ENCODE measurements at regions not wholly inside any gene's neighbourhood (a gene's known extent, or its start where the extent isn't known, plus 50 kb on each side); places are given as distances from the start of the nearest gene placed in this dataset.

GRCh38 chr6:74334722-74335121, 638.7 kb downstream of the CD109 start:
- Mint-ChIP-seq H3K36me3 (no peaks in the 10 kb centered on the region), H3K9me3 (peaks cover 7% of the 10 kb centered on the region), H3K27me3 (no peaks in the 10 kb centered on the region), H3K4me3 (no peak overlapping the region), H3K4me1 (ENCODE audit: low read depth) (no peaks in the 10 kb centered on the region), H3K27ac (no peak overlapping the region)
- ChIA-PET POLR2A (no interaction called here), CTCF (no interaction called here)
- DNase-seq, result no peak
- intact Hi-C loops (cut with micrococcal nuclease), result no loop called here

- CTCF ChIA-PET, result no interaction called here
- POLR2A ChIA-PET, result no interaction called here
- Mint-ChIP-seq H3K36me3 (no peaks in the 10 kb centered on the region), H3K27me3 (no peaks in the 10 kb centered on the region), H3K9me3 (no peaks in the 10 kb centered on the region), H3K27ac (no peak overlapping the region), H3K4me1 (ENCODE audit: low read depth) (no peaks in the 10 kb centered on the region), H3K4me3 (no peak overlapping the region)
- intact Hi-C loops (cut with micrococcal nuclease), result no loop called here
- DNase-seq, result no peak
Observed at GRCh38 chr6:74333406-74333805, 637.4 kb downstream of the CD109 start.

DNA sequence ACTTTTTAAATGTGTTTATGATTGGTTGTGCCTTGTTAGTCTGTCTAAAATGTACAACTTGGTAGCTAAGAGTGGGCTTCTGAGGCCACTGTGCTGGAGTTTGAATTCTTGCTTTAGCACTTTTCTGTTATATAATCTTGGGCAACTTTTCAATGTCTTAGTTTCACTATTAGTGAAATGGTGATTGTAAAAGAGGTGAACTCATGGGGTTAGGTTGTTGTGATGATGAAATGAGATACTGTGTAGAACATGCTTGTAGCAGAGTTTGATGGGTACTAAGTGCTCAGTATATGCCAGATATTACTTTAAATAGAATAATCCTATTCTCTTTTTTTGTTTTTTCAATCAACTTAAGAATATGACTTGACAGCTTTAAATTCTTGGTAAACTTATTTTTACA, 624.7 kb downstream of the CD109 start:
- DNase-seq, result no peak
- peaks cover 8% of the 10 kb centered on the region for H3K9me3 Mint-ChIP-seq
- H3K36me3 Mint-ChIP-seq, result no peaks in the 10 kb centered on the region
- no peaks in the 10 kb centered on the region for H3K4me1 Mint-ChIP-seq (ENCODE audit: low read depth)
- H3K27ac Mint-ChIP-seq, result no peak overlapping the region
- no peaks in the 10 kb centered on the region for H3K27me3 Mint-ChIP-seq
- intact Hi-C loops (cut with micrococcal nuclease), result no loop called here
- ChIA-PET CTCF (no interaction called here), POLR2A (no interaction called here)
- H3K4me3 Mint-ChIP-seq, result no peak overlapping the region

GRCh38 chr6:74320074-74320473, 624.1 kb downstream of the CD109 start:
- Mint-ChIP-seq H3K4me1 (ENCODE audit: low read depth) (no peaks in the 10 kb centered on the region), H3K9me3 (peaks cover 8% of the 10 kb centered on the region), H3K4me3 (no peak overlapping the region), H3K27me3 (no peaks in the 10 kb centered on the region), H3K36me3 (no peaks in the 10 kb centered on the region), H3K27ac (no peak overlapping the region)
- DNase-seq, result no peak
- ChIA-PET CTCF (no interaction called here), POLR2A (no interaction called here)
- intact Hi-C loops (cut with micrococcal nuclease), result no loop called here

GRCh38 chr6:74319292-74319691, 623.3 kb downstream of the CD109 start:
- no peak for DNase-seq
- Mint-ChIP-seq H3K27ac (no peak overlapping the region), H3K27me3 (no peaks in the 10 kb centered on the region), H3K4me3 (no peak overlapping the region), H3K36me3 (no peaks in the 10 kb centered on the region), H3K4me1 (ENCODE audit: low read depth) (no peaks in the 10 kb centered on the region), H3K9me3 (peaks cover 8% of the 10 kb centered on the region)
- ChIA-PET CTCF (no interaction called here), POLR2A (no interaction called here)
- intact Hi-C loops (cut with micrococcal nuclease), result no loop called here

GRCh38 chr6:74318738-74319137, 622.7 kb downstream of the CD109 start:
- Mint-ChIP-seq H3K4me1 (ENCODE audit: low read depth) (no peaks in the 10 kb centered on the region), H3K27me3 (no peaks in the 10 kb centered on the region), H3K4me3 (no peak overlapping the region), H3K9me3 (peaks cover 8% of the 10 kb centered on the region), H3K36me3 (no peaks in the 10 kb centered on the region), H3K27ac (no peak overlapping the region)
- intact Hi-C loops (cut with micrococcal nuclease), result no loop called here
- CTCF ChIA-PET, result no interaction called here
- DNase-seq, result no peak
- POLR2A ChIA-PET, result no interaction called here

DNA sequence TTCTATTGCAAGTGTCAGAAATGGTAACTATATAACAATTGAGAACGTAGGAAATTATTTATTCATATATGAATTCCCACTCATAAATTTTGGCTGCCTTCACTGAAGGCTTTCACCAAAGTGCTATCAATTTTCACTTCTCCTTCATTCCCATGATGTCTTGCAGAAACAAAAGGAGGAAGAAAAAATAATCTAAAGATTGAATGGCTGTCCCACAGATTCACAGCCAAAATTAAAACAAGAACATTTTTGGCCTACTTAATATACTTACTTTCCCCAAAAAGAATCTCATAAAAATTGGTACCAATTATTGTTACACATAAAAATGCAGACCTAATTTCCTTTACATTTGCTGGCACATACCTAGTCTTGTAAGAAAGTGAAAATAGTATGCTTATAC, 616.1 kb downstream of the CD109 start:
- no peak for DNase-seq
- no peaks in the 10 kb centered on the region for H3K27me3 Mint-ChIP-seq
- intact Hi-C loops (cut with micrococcal nuclease), result no loop called here
- ChIA-PET POLR2A (no interaction called here), CTCF (no interaction called here)
- no peak overlapping the region for H3K4me3 Mint-ChIP-seq
- no peaks in the 10 kb centered on the region for H3K36me3 Mint-ChIP-seq
- H3K27ac Mint-ChIP-seq, result no peak overlapping the region
- no peaks in the 10 kb centered on the region for H3K4me1 Mint-ChIP-seq (ENCODE audit: low read depth)
- peaks cover 5% of the 10 kb centered on the region for H3K9me3 Mint-ChIP-seq

GRCh38 chr6:74311431-74311830, 615.4 kb downstream of the CD109 start:
- H3K27ac Mint-ChIP-seq, result no peak overlapping the region
- no peaks in the 10 kb centered on the region for H3K27me3 Mint-ChIP-seq
- no peaks in the 10 kb centered on the region for H3K9me3 Mint-ChIP-seq
- no peak overlapping the region for H3K4me3 Mint-ChIP-seq
- H3K4me1 Mint-ChIP-seq (ENCODE audit: low read depth), result no peaks in the 10 kb centered on the region
- DNase-seq, result no peak
- no peaks in the 10 kb centered on the region for H3K36me3 Mint-ChIP-seq
- intact Hi-C loops (cut with micrococcal nuclease), result no loop called here
- ChIA-PET CTCF (no interaction called here), POLR2A (no interaction called here)

GRCh38 chr6:74289884-74290283, 593.9 kb downstream of the CD109 start:
- intact Hi-C loops (cut with micrococcal nuclease), result no loop called here
- no peaks in the 10 kb centered on the region for H3K36me3 Mint-ChIP-seq
- no peak for DNase-seq
- H3K9me3 Mint-ChIP-seq, result no peaks in the 10 kb centered on the region
- no peak overlapping the region for H3K27ac Mint-ChIP-seq
- H3K4me1 Mint-ChIP-seq (ENCODE audit: low read depth), result no peaks in the 10 kb centered on the region
- ChIA-PET POLR2A (no interaction called here), CTCF (no interaction called here)
- no peak overlapping the region for H3K4me3 Mint-ChIP-seq
- H3K27me3 Mint-ChIP-seq, result no peaks in the 10 kb centered on the region

DNA sequence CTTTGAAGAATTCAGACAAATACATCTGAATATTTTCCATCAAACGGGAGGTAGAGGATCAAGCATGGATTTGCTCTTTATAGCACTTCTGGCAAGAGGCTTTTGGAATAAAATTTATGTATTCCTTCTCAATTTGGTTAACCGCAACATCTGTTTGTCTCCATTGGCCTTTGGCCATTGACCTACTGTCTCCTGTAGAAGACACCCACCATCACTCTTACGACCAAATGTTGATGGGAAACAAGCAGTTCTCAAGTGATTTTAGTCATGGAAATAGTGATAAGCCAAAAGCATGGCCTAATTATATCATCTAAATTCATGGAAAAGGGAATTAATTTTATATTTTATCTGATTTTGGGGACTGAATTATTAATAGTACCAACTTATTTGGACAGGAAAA, 591.9 kb downstream of the CD109 start:
- Mint-ChIP-seq H3K9me3 (no peaks in the 10 kb centered on the region), H3K4me3 (no peak overlapping the region), H3K27me3 (no peaks in the 10 kb centered on the region), H3K36me3 (no peaks in the 10 kb centered on the region), H3K4me1 (ENCODE audit: low read depth) (no peaks in the 10 kb centered on the region), H3K27ac (no peak overlapping the region)
- DNase-seq, result no peak
- POLR2A ChIA-PET, result no interaction called here
- intact Hi-C loops (cut with micrococcal nuclease), result no loop called here
- CTCF ChIA-PET, result no interaction called here

DNA sequence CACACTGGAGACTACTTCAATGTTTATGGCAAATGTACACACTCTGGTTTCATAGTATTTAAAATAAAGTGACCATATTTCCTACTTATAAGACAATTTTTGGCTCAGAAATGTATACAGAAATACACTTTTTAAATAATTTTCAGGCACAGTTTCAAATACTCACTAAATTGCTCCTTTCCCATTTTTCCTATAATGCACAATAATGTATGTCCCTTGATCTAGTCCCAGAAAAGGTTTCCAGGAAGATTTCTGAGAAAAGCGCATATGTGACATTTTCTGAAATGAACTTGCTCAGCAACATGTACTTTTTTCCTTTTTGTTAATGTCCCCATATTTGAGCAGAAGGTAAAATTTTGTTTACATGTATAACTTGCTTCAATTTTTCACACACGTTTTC, 591.4 kb downstream of the CD109 start:
- H3K4me3 Mint-ChIP-seq, result no peak overlapping the region
- ChIA-PET CTCF (no interaction called here), POLR2A (no interaction called here)
- DNase-seq, result no peak
- no peaks in the 10 kb centered on the region for H3K9me3 Mint-ChIP-seq
- H3K27ac Mint-ChIP-seq, result no peak overlapping the region
- no peaks in the 10 kb centered on the region for H3K4me1 Mint-ChIP-seq (ENCODE audit: low read depth)
- no peaks in the 10 kb centered on the region for H3K36me3 Mint-ChIP-seq
- no peaks in the 10 kb centered on the region for H3K27me3 Mint-ChIP-seq
- intact Hi-C loops (cut with micrococcal nuclease), result no loop called here

GRCh38 chr6:74284284-74284683, 588.3 kb downstream of the CD109 start:
- ChIA-PET POLR2A (no interaction called here), CTCF (no interaction called here)
- Mint-ChIP-seq H3K9me3 (peaks cover 10% of the 10 kb centered on the region), H3K4me3 (no peak overlapping the region), H3K27ac (no peak overlapping the region), H3K36me3 (no peaks in the 10 kb centered on the region), H3K4me1 (ENCODE audit: low read depth) (no peaks in the 10 kb centered on the region), H3K27me3 (no peaks in the 10 kb centered on the region)
- no peak for DNase-seq
- intact Hi-C loops (cut with micrococcal nuclease), result no loop called here

GRCh38 chr6:74283532-74283931, 587.5 kb downstream of the CD109 start:
- ChIA-PET POLR2A (no interaction called here), CTCF (no interaction called here)
- intact Hi-C loops (cut with micrococcal nuclease), result no loop called here
- Mint-ChIP-seq H3K4me3 (no peak overlapping the region), H3K4me1 (ENCODE audit: low read depth) (no peaks in the 10 kb centered on the region), H3K36me3 (no peaks in the 10 kb centered on the region), H3K9me3 (peaks cover 10% of the 10 kb centered on the region), H3K27me3 (no peaks in the 10 kb centered on the region), H3K27ac (no peak overlapping the region)
- no peak for DNase-seq

GRCh38 chr6:74282143-74282689, 586.2 kb downstream of the CD109 start:
- intact Hi-C loops (cut with micrococcal nuclease), result no loop called here
- H3K27ac Mint-ChIP-seq, result no peak overlapping the region
- H3K4me1 Mint-ChIP-seq (ENCODE audit: low read depth), result no peaks in the 10 kb centered on the region
- POLR2A ChIA-PET, result no interaction called here
- H3K4me3 Mint-ChIP-seq, result no peak overlapping the region
- no peak for DNase-seq
- CTCF ChIA-PET, result no interaction called here
- H3K36me3 Mint-ChIP-seq, result no peaks in the 10 kb centered on the region
- H3K27me3 Mint-ChIP-seq, result no peaks in the 10 kb centered on the region
- peaks cover 10% of the 10 kb centered on the region for H3K9me3 Mint-ChIP-seq

All from activated CD4-positive, alpha-beta memory T cell treated with anti-CD3 and anti-CD28 coated beads for 36 hours (primary cell).